IMR-90 (cell line): ENCODE measurements at regions not wholly inside any gene's neighbourhood (a gene's known extent, or its start where the extent isn't known, plus 50 kb on each side); places are given as distances from the start of the nearest gene placed in this dataset.

Source experiments
- ATAC-seq: fragments of 200-7000 bp; cut with Tn5 transposase; 2 replicates; pipeline ENCODE4 v1.9.1; 2020; ENCODE audit warnings: low read depth, mild to moderate bottlenecking, moderate library complexity
- BruUV-seq: library from RNA; stranded (reverse); fragments of 400-500 nt; replicated peaks from 2 replicates; lab custom pipeline; 2021; lab: Mats Ljungman, UMichigan
- CTCF ChIA-PET: fragments of 300-600 bp; formaldehyde crosslinking; extraction: SDS; loops from one replicate; lab custom pipeline; 2021; ENCODE audit warnings: antibody characterized with exemption; lab: Yijun Ruan, JAX
- POLR2A ChIA-PET: fragments of 300-600 bp; sonication (Branson Sonifier 250); formaldehyde crosslinking; loops from one replicate; lab custom pipeline; 2022; ENCODE audit warnings: antibody characterized with exemption; ENCODE audit not compliant: unreplicated experiment; lab: Charles Lee
- DNase-seq: peaks from one replicate; pipeline ENCODE4 v3.0.0; 2013
- H2AFZ ChIP-seq: replicated peaks from 2 replicates; pipeline ENCODE3; 2013; ENCODE audit warnings: low read length, mild to moderate bottlenecking; ENCODE audit not compliant: poor library complexity
- H2AK5ac ChIP-seq: 2 replicates; pipeline ENCODE4 v1.6.1; 2013; ENCODE audit warnings: low read depth, low read length, inconsistent platforms
- H2AK9ac ChIP-seq: replicated peaks from 2 replicates; pipeline ENCODE3; 2013; ENCODE audit warnings: mild to moderate bottlenecking, low read depth, low read length, moderate library complexity; ENCODE audit not compliant: poor library complexity
- H2BK120ac ChIP-seq: 2 replicates; pipeline ENCODE4 v1.6.1; 2013; ENCODE audit warnings: low read depth, low read length, inconsistent platforms
- H2BK15ac ChIP-seq: 3 replicates; pipeline ENCODE4 v1.6.1; 2013; ENCODE audit warnings: low read depth, low read length, inconsistent platforms
- H2BK20ac ChIP-seq: 2 replicates; pipeline ENCODE4 v1.6.1; 2013; ENCODE audit warnings: low read depth, mild to moderate bottlenecking, inconsistent platforms, low read length, moderate library complexity
- H2BK5ac ChIP-seq: 2 replicates; pipeline ENCODE4 v1.6.1; 2013; ENCODE audit warnings: mild to moderate bottlenecking, low read depth, low read length, inconsistent platforms; ENCODE audit not compliant: poor library complexity, severe bottlenecking
- H3K14ac ChIP-seq: replicated peaks from 2 replicates; pipeline ENCODE4 v1.6.1; 2013; ENCODE audit warnings: low read depth, low read length, inconsistent platforms
- H3K18ac ChIP-seq: 2 replicates; pipeline ENCODE4 v1.6.1; 2013; ENCODE audit warnings: low read depth, low read length, control low read depth
- H3K23ac ChIP-seq: 2 replicates; pipeline ENCODE4 v1.6.1; 2013; ENCODE audit warnings: low read depth, low read length, inconsistent platforms
- H3K27ac ChIP-seq: 2 replicates; pipeline ENCODE4 v1.5.1; 2013; ENCODE audit warnings: mild to moderate bottlenecking, control low read depth, low read length; ENCODE audit not compliant: insufficient read depth
- H3K27me3 ChIP-seq: 2 replicates; pipeline ENCODE4 v1.6.1; 2013; ENCODE audit warnings: low read length; ENCODE audit not compliant: control insufficient read depth, insufficient read depth
- H3K36me3 ChIP-seq: 2 replicates; pipeline ENCODE4 v1.6.1; 2013; ENCODE audit warnings: low read length, mixed read lengths; ENCODE audit not compliant: control insufficient read depth, insufficient read depth
- H3K4ac ChIP-seq: 2 replicates; pipeline ENCODE4 v1.6.1; 2013; ENCODE audit warnings: low read depth, low read length, inconsistent platforms
- H3K4me1 ChIP-seq: 2 replicates; pipeline ENCODE4 v1.6.1; 2013; ENCODE audit warnings: low read length, mixed read lengths; ENCODE audit not compliant: control insufficient read depth, insufficient read depth
- H3K4me2 ChIP-seq: 2 replicates; pipeline ENCODE4 v1.6.1; 2013; ENCODE audit warnings: low read depth, mild to moderate bottlenecking, control low read depth, low read length, moderate library complexity
- H3K4me3 ChIP-seq: 2 replicates; pipeline ENCODE4 v1.5.1; 2013; ENCODE audit warnings: low read depth, mild to moderate bottlenecking, control low read depth, low read length, moderate library complexity; ENCODE audit not compliant: insufficient read depth
- H3K56ac ChIP-seq: 2 replicates; pipeline ENCODE4 v1.6.1; 2013; ENCODE audit warnings: low read length, inconsistent platforms; ENCODE audit not compliant: insufficient read depth; ENCODE audit errors: extremely low read depth
- H3K79me1 ChIP-seq, 2 experiments: 2 replicates each; pipeline ENCODE4 v1.6.1; 2013; ENCODE audit warnings: low read length in 2 of 2, inconsistent platforms in 1 of 2, low read depth in 1 of 2
- H3K9ac ChIP-seq: 2 replicates; pipeline ENCODE4 v1.6.1; 2013; ENCODE audit warnings: low read depth, low read length, control low read depth
- H3K9me1 ChIP-seq: 2 replicates; pipeline ENCODE4 v1.6.1; 2013; ENCODE audit warnings: low read length, inconsistent platforms; ENCODE audit not compliant: insufficient read depth
- H3K9me3 ChIP-seq: 2 replicates; pipeline ENCODE4 v1.6.1; 2013; ENCODE audit warnings: low read length; ENCODE audit not compliant: control insufficient read depth, insufficient read depth
- H4K20me1 ChIP-seq: 2 replicates; pipeline ENCODE4 v1.6.1; 2013; ENCODE audit warnings: low read length, inconsistent platforms; ENCODE audit not compliant: insufficient read depth
- H4K5ac ChIP-seq: 2 replicates; pipeline ENCODE4 v1.6.1; 2013; ENCODE audit warnings: mild to moderate bottlenecking, low read depth, low read length, control low read depth
- H4K8ac ChIP-seq, 2 experiments: 2 replicates each; pipeline ENCODE4 v1.6.1; 2013; ENCODE audit warnings: low read depth in 2 of 2, low read length in 2 of 2, control low read depth in 1 of 2, inconsistent platforms in 1 of 2
- H4K91ac ChIP-seq: 2 replicates; pipeline ENCODE4 v1.6.1; 2013; ENCODE audit warnings: low read depth, low read length, inconsistent platforms; ENCODE audit not compliant: insufficient read depth
- BHLHE40 ChIP-seq: fragments of 150-350 bp; IDR thresholded peaks from 2 replicates; pipeline ENCODE4 v1.6.1; 2016; ENCODE audit warnings: mild to moderate bottlenecking, low read depth, low read length
- CEBPB ChIP-seq: IDR thresholded peaks from 2 replicates; pipeline ENCODE4 v1.6.1; 2012; ENCODE audit warnings: low read depth, low read length, improper control_type of control experiment
- CHD1 ChIP-seq: IDR thresholded peaks from 2 replicates; pipeline ENCODE4 v1.6.1; 2012; ENCODE audit warnings: low read depth, low read length, improper control_type of control experiment
- FOS ChIP-seq: fragments of 150-350 bp; IDR thresholded peaks from 2 replicates; pipeline ENCODE4 v1.6.1; 2016; ENCODE audit warnings: low read depth, low read length
- MAFK ChIP-seq: IDR thresholded peaks from 2 replicates; pipeline ENCODE4 v1.6.1; 2012; ENCODE audit warnings: low read depth, low read length, improper control_type of control experiment
- MAZ ChIP-seq: IDR thresholded peaks from 2 replicates; pipeline ENCODE4 v1.6.1; 2012; ENCODE audit warnings: low read depth, mild to moderate bottlenecking, low read length, improper control_type of control experiment, moderate library complexity, borderline replicate concordance
- NFE2L2 ChIP-seq: fragments of 150-350 bp; IDR thresholded peaks from 2 replicates; pipeline ENCODE4 v1.6.1; 2016; ENCODE audit warnings: low read depth, mild to moderate bottlenecking, low read length
- POLR2A ChIP-seq: IDR thresholded peaks from 2 replicates; pipeline ENCODE4 v1.6.1; 2012; ENCODE audit warnings: mild to moderate bottlenecking, low read depth, low read length
- RAD21 ChIP-seq: IDR thresholded peaks from 2 replicates; pipeline ENCODE4 v1.6.1; 2012; ENCODE audit warnings: low read length, improper control_type of control experiment
- RCOR1 ChIP-seq: IDR thresholded peaks from 2 replicates; pipeline ENCODE4 v1.6.1; 2012; ENCODE audit warnings: mild to moderate bottlenecking, low read length, improper control_type of control experiment; ENCODE audit not compliant: insufficient replicate concordance
- RFX5 ChIP-seq: IDR thresholded peaks from 2 replicates; pipeline ENCODE4 v1.8.0; 2012; ENCODE audit warnings: low read depth, mild to moderate bottlenecking, low read length, moderate library complexity
- SMC3 ChIP-seq: fragments of 150-350 bp; IDR thresholded peaks from 2 replicates; pipeline ENCODE4 v1.6.1; 2016; ENCODE audit warnings: low read depth, mild to moderate bottlenecking, antibody characterized with exemption, low read length, moderate library complexity
- dilution Hi-C: fragments of 300-500 bp; cut with HindIII; formaldehyde crosslinking; loops from one replicate; pipeline ENCODE4 v1.14.3; 2018; ENCODE audit warnings: low sequenced_read_pairs; ENCODE audit not compliant: unreplicated experiment
- in situ Hi-C: fragments of 300-500 bp; cut with MboI; formaldehyde crosslinking; loops from 3 replicates; pipeline ENCODE4 v1.14.3; 2019; ENCODE audit warnings: low sequenced_read_pairs, inconsistent platforms, mixed read lengths
- intact Hi-C: fragments of 100-400 bp; cut with micrococcal nuclease; formaldehyde crosslinking; loops from 2 replicates; pipeline ENCODE4 v1.10.0; 2022
- TF ChIP-seq, protein P1 (sequence below): fragments of 150-350 bp; IDR thresholded peaks from 2 replicates; pipeline ENCODE4 v1.6.1; 2017; ENCODE audit warnings: mild to moderate bottlenecking, antibody characterized with exemption, low read length, low read depth
- TF ChIP-seq, protein P2 (sequence below): conservative IDR thresholded peaks from 2 replicates; pipeline ENCODE4 v1.5.1; 2012; ENCODE audit warnings: mild to moderate bottlenecking, low read depth, low read length, improper control_type of control experiment
- TF ChIP-seq, protein P3 (sequence below): fragments of 150-350 bp; IDR thresholded peaks from 2 replicates; pipeline ENCODE4 v1.6.1; 2016; ENCODE audit warnings: low read depth, mild to moderate bottlenecking, low read length, moderate library complexity, borderline replicate concordance

DNA sequence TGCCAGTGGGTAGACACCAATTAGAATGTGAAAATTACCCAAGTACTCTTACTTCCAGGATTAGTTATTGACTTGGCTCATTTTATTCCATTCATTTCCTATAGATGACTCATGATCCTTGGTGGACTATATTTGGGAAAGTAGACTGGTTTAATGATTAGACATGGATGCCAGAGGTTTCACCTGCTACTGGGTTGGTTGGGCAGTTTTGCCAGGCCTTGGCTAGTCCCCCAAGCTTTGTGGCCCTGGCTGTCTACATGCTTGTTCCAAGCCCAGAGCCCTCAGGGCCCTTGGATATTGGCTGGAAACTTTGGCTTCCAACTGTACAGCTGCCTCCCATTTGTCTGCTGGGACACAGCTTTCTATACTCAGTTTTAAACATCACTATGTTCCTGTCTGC, 104.1 kb downstream of the ZFP64 start:
- H4K8ac ChIP-seq, result no peak overlapping the region
- no peak overlapping the region for H2AK9ac ChIP-seq
- no peak overlapping the region for H3K56ac ChIP-seq
- no peaks in the 10 kb centered on the region for H3K4me1 ChIP-seq
- H3K23ac ChIP-seq, result no peak overlapping the region
- no peak overlapping the region for H2BK20ac ChIP-seq
- H2BK5ac ChIP-seq, result no peak overlapping the region
- H2BK15ac ChIP-seq, result no peak overlapping the region
- no peak overlapping the region for H3K14ac ChIP-seq
- dilution Hi-C loops (no loop called here), in situ Hi-C loops (loop anchor here (10.0 to 25.0 kb wide), 3 partner anchors 283 to 1100 kb away; partner anchors contain the start of gene SALL4), intact Hi-C loops (no loop called here)
- H3K9me1 ChIP-seq, result no peaks in the 10 kb centered on the region
- H4K20me1 ChIP-seq, result no peaks in the 10 kb centered on the region
- POLR2A ChIA-PET, result no interaction called here
- TF ChIP-seq RAD21 (no peak), CHD1 (no peak), NFE2L2 (no peak), SMC3 (no peak), BHLHE40 (no peak), MAZ (no peak), RCOR1 (no peak), POLR2A (no peak), FOS (no peak), CEBPB (no peak), RFX5 (no peak), MAFK (no peak)
- TF ChIP-seq, protein P1, sequence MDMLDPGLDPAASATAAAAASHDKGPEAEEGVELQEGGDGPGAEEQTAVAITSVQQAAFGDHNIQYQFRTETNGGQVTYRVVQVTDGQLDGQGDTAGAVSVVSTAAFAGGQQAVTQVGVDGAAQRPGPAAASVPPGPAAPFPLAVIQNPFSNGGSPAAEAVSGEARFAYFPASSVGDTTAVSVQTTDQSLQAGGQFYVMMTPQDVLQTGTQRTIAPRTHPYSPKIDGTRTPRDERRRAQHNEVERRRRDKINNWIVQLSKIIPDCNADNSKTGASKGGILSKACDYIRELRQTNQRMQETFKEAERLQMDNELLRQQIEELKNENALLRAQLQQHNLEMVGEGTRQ, result no peak
- TF ChIP-seq, protein P2, sequence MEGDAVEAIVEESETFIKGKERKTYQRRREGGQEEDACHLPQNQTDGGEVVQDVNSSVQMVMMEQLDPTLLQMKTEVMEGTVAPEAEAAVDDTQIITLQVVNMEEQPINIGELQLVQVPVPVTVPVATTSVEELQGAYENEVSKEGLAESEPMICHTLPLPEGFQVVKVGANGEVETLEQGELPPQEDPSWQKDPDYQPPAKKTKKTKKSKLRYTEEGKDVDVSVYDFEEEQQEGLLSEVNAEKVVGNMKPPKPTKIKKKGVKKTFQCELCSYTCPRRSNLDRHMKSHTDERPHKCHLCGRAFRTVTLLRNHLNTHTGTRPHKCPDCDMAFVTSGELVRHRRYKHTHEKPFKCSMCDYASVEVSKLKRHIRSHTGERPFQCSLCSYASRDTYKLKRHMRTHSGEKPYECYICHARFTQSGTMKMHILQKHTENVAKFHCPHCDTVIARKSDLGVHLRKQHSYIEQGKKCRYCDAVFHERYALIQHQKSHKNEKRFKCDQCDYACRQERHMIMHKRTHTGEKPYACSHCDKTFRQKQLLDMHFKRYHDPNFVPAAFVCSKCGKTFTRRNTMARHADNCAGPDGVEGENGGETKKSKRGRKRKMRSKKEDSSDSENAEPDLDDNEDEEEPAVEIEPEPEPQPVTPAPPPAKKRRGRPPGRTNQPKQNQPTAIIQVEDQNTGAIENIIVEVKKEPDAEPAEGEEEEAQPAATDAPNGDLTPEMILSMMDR, result no peak
- TF ChIP-seq, protein P3, sequence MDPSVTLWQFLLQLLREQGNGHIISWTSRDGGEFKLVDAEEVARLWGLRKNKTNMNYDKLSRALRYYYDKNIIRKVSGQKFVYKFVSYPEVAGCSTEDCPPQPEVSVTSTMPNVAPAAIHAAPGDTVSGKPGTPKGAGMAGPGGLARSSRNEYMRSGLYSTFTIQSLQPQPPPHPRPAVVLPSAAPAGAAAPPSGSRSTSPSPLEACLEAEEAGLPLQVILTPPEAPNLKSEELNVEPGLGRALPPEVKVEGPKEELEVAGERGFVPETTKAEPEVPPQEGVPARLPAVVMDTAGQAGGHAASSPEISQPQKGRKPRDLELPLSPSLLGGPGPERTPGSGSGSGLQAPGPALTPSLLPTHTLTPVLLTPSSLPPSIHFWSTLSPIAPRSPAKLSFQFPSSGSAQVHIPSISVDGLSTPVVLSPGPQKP, result no peak
- no peaks in the 10 kb centered on the region for H3K27me3 ChIP-seq
- H3K4ac ChIP-seq, result no peak overlapping the region
- no peak overlapping the region for H2BK120ac ChIP-seq
- H4K91ac ChIP-seq, result no peak overlapping the region
- BruUV-seq, result no TSS peak
- no peak overlapping the region for H3K4me3 ChIP-seq
- CTCF ChIA-PET, result no interaction called here
- H2AFZ ChIP-seq, result no peak overlapping the region
- H3K36me3 ChIP-seq, result peaks cover 19% of the 10 kb centered on the region
- H3K18ac ChIP-seq, result no peak overlapping the region
- no peaks in the 10 kb centered on the region; a peak in 1 of 4 replicates for H3K79me1 ChIP-seq
- H3K27ac ChIP-seq, result no peak overlapping the region
- no peak overlapping the region for H4K5ac ChIP-seq
- no peak overlapping the region for H2AK5ac ChIP-seq
- H3K9ac ChIP-seq, result no peak overlapping the region
- peaks cover 16% of the 10 kb centered on the region for H3K9me3 ChIP-seq
- ATAC-seq (no peak), DNase-seq (no peak)
- no peak overlapping the region for H3K4me2 ChIP-seq
